Naive thymus-derived CD4-positive, alpha-beta T cell (primary cell): ENCODE measurements at regions not wholly inside any gene's neighbourhood (a gene's known extent, or its start where the extent isn't known, plus 50 kb on each side); places are given as distances from the start of the nearest gene placed in this dataset.

Experiments
- ATAC-seq: fragments of 150-1000 bp; cut with Tn5 transposase; 2 replicates; pipeline ENCODE4 v1.10.0; 2021; ENCODE audit warnings: mild to moderate bottlenecking, moderate library complexity
- CTCF ChIA-PET: fragments of 350-600 bp; sonication (Branson Sonifier 250); formaldehyde crosslinking; loops from one replicate; lab custom pipeline; 2021; ENCODE audit warnings: antibody characterized with exemption; lab: Charles Lee
- POLR2A ChIA-PET: fragments of 350-600 bp; sonication (Branson Sonifier 250); formaldehyde crosslinking; loops from one replicate; lab custom pipeline; 2021; ENCODE audit warnings: antibody characterized with exemption, inconsistent platforms; lab: Charles Lee
- DNase-seq, 9 donors: peaks; one replicate each; pipeline versions ENCODE4 v3.0.0 to v3.0.0-alpha.2; 2020 to 2022; ENCODE audit warnings: mixed read lengths in 1 of 9
- H3K27ac ChIP-seq: one replicate; pipeline ENCODE4 v1.7.0; 2013; ENCODE audit warnings: mild to moderate bottlenecking, low read depth, low read length, moderate library complexity
- H3K27me3 ChIP-seq, 2 donors: one replicate each; pipeline ENCODE4 v1.7.0; 2013; ENCODE audit warnings: low read length in 2 of 2, mild to moderate bottlenecking in 2 of 2, moderate library complexity in 2 of 2; ENCODE audit not compliant: control insufficient read depth in 2 of 2, insufficient read depth in 2 of 2
- H3K36me3 ChIP-seq, 3 experiments: 1 replicate in 2 of 3; 2 replicates in 1 of 3; pipeline ENCODE4 v1.7.0; 2013; ENCODE audit warnings: low read length in 3 of 3, mild to moderate bottlenecking in 3 of 3, moderate library complexity in 1 of 3; ENCODE audit not compliant: insufficient read depth in 3 of 3, control insufficient read depth in 2 of 3
- H3K4me1 ChIP-seq, 2 donors: one replicate each; pipeline ENCODE4 v1.7.0; 2013; ENCODE audit warnings: low read length in 2 of 2, mild to moderate bottlenecking in 2 of 2, moderate library complexity in 1 of 2; ENCODE audit not compliant: control insufficient read depth in 2 of 2, insufficient read depth in 2 of 2
- H3K4me3 ChIP-seq: 2 replicates; pipeline ENCODE4 v1.7.0; 2013; ENCODE audit warnings: mild to moderate bottlenecking, low read length
- H3K9me3 ChIP-seq, 3 experiments: 1 replicate in 2 of 3; 2 replicates in 1 of 3; pipeline ENCODE4 v1.7.0; 2013; ENCODE audit warnings: low read length in 3 of 3; ENCODE audit not compliant: control insufficient read depth in 2 of 3
- H3K27ac Mint-ChIP-seq, 9 donors: one replicate each; pipeline ENCODE4 v1.8.0; 2020 to 2022; ENCODE audit warnings: mixed read lengths in 9 of 9, mild to moderate bottlenecking in 8 of 9, moderate library complexity in 5 of 9, inconsistent platforms in 2 of 9
- H3K27me3 Mint-ChIP-seq, 5 donors: one replicate each; pipeline ENCODE4 v1.8.0; 2021 to 2022; ENCODE audit warnings: mixed read lengths in 5 of 5, mild to moderate bottlenecking in 1 of 5
- H3K36me3 Mint-ChIP-seq, 5 donors: one replicate each; pipeline ENCODE4 v1.8.0; 2020 to 2022; ENCODE audit warnings: mixed read lengths in 5 of 5, mild to moderate bottlenecking in 3 of 5, inconsistent platforms in 1 of 5
- H3K4me1 Mint-ChIP-seq, 7 donors: one replicate each; pipeline ENCODE4 v1.8.0; 2020 to 2022; ENCODE audit warnings: mixed read lengths in 7 of 7, mild to moderate bottlenecking in 3 of 7, inconsistent platforms in 1 of 7
- H3K4me3 Mint-ChIP-seq, 10 donors: one replicate each; pipeline ENCODE4 v1.8.0; 2020 to 2022; ENCODE audit warnings: mild to moderate bottlenecking in 10 of 10, mixed read lengths in 10 of 10, moderate library complexity in 6 of 10, inconsistent platforms in 2 of 10
- H3K9me3 Mint-ChIP-seq, 11 donors: one replicate each; pipeline ENCODE4 v1.8.0; 2020 to 2022; ENCODE audit warnings: mixed read lengths in 11 of 11, mild to moderate bottlenecking in 4 of 11, inconsistent platforms in 1 of 11, moderate library complexity in 1 of 11
- intact Hi-C, 2 donors: fragments of 100-400 bp; cut with micrococcal nuclease; formaldehyde crosslinking; loops; one replicate each; pipeline ENCODE4 v1.15.1; 2023

DNA sequence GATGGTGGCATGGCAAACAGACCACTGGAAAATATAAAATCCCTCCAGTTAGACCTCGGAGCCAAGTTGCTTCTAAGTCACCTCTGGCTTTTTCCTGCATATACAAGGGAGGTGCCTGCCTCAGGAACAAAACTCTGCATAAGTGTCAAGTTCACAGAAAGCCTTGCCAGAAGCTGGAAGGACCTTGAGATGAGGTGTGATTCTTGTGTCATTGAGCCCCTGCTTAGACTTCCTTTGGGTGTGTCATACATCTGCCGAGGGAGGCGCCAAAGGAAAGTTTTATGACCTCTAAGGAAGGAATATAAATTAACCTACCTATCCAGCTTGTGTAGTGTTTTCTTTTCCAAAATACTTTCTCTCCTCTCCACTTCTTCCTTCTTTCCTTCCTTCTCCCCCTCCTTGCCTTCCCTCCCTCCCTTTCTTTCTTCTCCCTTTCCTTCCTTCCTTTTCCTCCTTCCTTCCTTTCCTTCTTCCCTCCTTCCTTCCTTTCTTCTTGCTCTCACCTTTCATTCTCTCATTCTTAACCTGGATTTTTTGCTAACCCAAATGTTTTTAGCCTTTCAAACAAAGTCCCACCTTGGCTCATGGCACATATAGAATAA is 75.2 kb downstream of the TRIL start:
- Histone ChIP-seq H3K36me3 (no peaks in the 10 kb centered on the region), H3K27ac (no peak overlapping the region), H3K4me3 (no peak overlapping the region), H3K27me3 (no peaks in the 10 kb centered on the region), H3K9me3 (no peaks in the 10 kb centered on the region), H3K4me1 (no peaks in the 10 kb centered on the region)
- H3K27me3 Mint-ChIP-seq: peaks cover 13 to 59% (median 41%) of the 10 kb centered on the region in 5 donors
- ATAC-seq: no peak
- no peak overlapping the region for H3K4me3 Mint-ChIP-seq
- CTCF ChIA-PET: interaction anchor here (0.9 kb wide), 1 partner anchor 39 kb away, joined by 3 read pairs; no protein-coding TSS in a partner anchor
- H3K27ac Mint-ChIP-seq: no peak overlapping the region
- DNase-seq: no peak
- H3K4me1 Mint-ChIP-seq: no peaks in the 10 kb centered on the region
- POLR2A ChIA-PET: no interaction called here
- no peaks in the 10 kb centered on the region for H3K9me3 Mint-ChIP-seq
- H3K36me3 Mint-ChIP-seq: peaks cover 0 to 3% (median 0%) of the 10 kb centered on the region in 5 donors
- intact Hi-C loops: no loop called here

DNA sequence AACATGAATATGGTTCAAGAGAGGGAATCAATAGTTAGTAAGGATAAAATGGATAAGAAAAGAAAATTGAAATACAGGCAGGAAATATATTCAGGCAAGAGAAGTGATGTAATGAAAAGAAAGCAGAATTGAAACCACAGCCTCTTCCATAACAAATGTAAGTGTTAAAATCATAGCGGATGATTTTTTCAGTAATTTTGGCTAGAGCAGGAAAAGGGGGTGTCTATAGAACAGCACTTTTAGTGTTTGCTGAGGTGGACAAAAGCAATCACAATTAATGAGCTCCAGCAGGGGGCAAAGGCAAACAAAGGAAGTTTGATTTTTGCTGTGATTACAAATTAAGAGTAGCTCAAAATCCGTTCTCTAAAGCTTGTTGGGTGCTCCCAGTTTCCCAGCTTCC is 79.0 kb downstream of the TRIL start:
- no peak overlapping the region for H3K4me3 ChIP-seq
- H3K27me3 Mint-ChIP-seq: peaks cover 4 to 51% (median 31%) of the 10 kb centered on the region in 5 donors

GRCh38 chr7:28878481-28878880 is 79.6 kb downstream of the TRIL start:
- no peaks in the 10 kb centered on the region for H3K4me1 ChIP-seq
- no peaks in the 10 kb centered on the region for H3K9me3 ChIP-seq
- Mint-ChIP-seq H3K27me3 (peaks cover 4 to 48% (median 28%) of the 10 kb centered on the region in 5 donors), H3K4me1 (no peaks in the 10 kb centered on the region), H3K4me3 (no peak overlapping the region), H3K36me3 (peaks cover 0 to 3% (median 0%) of the 10 kb centered on the region in 5 donors), H3K27ac (no peak overlapping the region), H3K9me3 (no peaks in the 10 kb centered on the region)
- no peak overlapping the region for H3K4me3 ChIP-seq
- no peak overlapping the region for H3K27ac ChIP-seq
- intact Hi-C loops: no loop called here
- CTCF ChIA-PET: interaction anchor here (0.7 kb wide), 1 partner anchor 453 kb away, joined by 3 read pairs; no protein-coding TSS in a partner anchor
- POLR2A ChIA-PET: no interaction called here
- H3K36me3 ChIP-seq: no peaks in the 10 kb centered on the region
- ATAC-seq: no peak
- DNase-seq: no peak
- no peaks in the 10 kb centered on the region for H3K27me3 ChIP-seq

More for the DNA sequence above, 79.0 kb downstream of the TRIL start:
- ATAC-seq (no peak), DNase-seq (no peak)
- Histone ChIP-seq H3K27me3 (no peaks in the 10 kb centered on the region), H3K9me3 (no peaks in the 10 kb centered on the region), H3K36me3 (no peaks in the 10 kb centered on the region), H3K27ac (no peak overlapping the region), H3K4me1 (no peaks in the 10 kb centered on the region)
- ChIA-PET CTCF (no interaction called here), POLR2A (no interaction called here)
- no peaks in the 10 kb centered on the region for H3K4me1 Mint-ChIP-seq
- H3K36me3 Mint-ChIP-seq: peaks cover 0 to 3% (median 0%) of the 10 kb centered on the region in 5 donors
- intact Hi-C loops: no loop called here
- H3K27ac Mint-ChIP-seq: no peak overlapping the region
- H3K9me3 Mint-ChIP-seq: no peaks in the 10 kb centered on the region
- no peak overlapping the region for H3K4me3 Mint-ChIP-seq
